Ascending aorta (tissue), 2 donors: ENCODE measurements at regions not wholly inside any gene's neighbourhood (a gene's known extent, or its start where the extent isn't known, plus 50 kb on each side); places are given as distances from the start of the nearest gene placed in this dataset.

Experiments used
- DNase-seq, 2 donors: peaks; one replicate each; pipeline ENCODE4 v3.0.0-alpha.2; 2019; ENCODE audit warnings: low spot score in 2 of 2
- H3K27ac ChIP-seq, 2 donors: fragments of 200-600 bp; sonication (generic); one replicate each; pipeline ENCODE4 v1.5.1; 2016 to 2017; ENCODE audit warnings: mild to moderate bottlenecking in 1 of 2
- H3K27me3 ChIP-seq: fragments of 200-600 bp; sonication (generic); one replicate; pipeline ENCODE4 v1.5.1; 2017
- H3K36me3 ChIP-seq, 2 donors: fragments of 200-600 bp; sonication (generic); one replicate each; pipeline ENCODE4 v1.5.1; 2016
- H3K4me1 ChIP-seq, 2 donors: fragments of 200-600 bp; sonication (generic); one replicate each; pipeline ENCODE4 v1.5.1; 2016 to 2017; ENCODE audit warnings: mild to moderate bottlenecking in 1 of 2
- H3K4me3 ChIP-seq, 2 donors: fragments of 200-600 bp; sonication (generic); one replicate each; pipeline ENCODE4 v1.5.1; 2016 to 2017; ENCODE audit warnings: mild to moderate bottlenecking in 1 of 2
- H3K9me3 ChIP-seq, 2 donors: fragments of 200-600 bp; sonication (generic); one replicate each; pipeline ENCODE4 v1.5.1; 2016
- CTCF ChIP-seq, 3 experiments: fragments of 200-600 bp in 2 of 3; fragments of 450-650 bp in 1 of 3; sonication (generic) in 2 of 3; IDR thresholded peaks; one replicate each; pipeline ENCODE4 v1.5.1; 2016 to 2019; ENCODE audit warnings: antibody characterized with exemption in 3 of 3, mild to moderate bottlenecking in 1 of 3, moderate library complexity in 1 of 3
- intact Hi-C: fragments of 100-400 bp; cut with DNase I; formaldehyde crosslinking; loops from one replicate; pipeline ENCODE4 v1.15.1; 2023

DNA sequence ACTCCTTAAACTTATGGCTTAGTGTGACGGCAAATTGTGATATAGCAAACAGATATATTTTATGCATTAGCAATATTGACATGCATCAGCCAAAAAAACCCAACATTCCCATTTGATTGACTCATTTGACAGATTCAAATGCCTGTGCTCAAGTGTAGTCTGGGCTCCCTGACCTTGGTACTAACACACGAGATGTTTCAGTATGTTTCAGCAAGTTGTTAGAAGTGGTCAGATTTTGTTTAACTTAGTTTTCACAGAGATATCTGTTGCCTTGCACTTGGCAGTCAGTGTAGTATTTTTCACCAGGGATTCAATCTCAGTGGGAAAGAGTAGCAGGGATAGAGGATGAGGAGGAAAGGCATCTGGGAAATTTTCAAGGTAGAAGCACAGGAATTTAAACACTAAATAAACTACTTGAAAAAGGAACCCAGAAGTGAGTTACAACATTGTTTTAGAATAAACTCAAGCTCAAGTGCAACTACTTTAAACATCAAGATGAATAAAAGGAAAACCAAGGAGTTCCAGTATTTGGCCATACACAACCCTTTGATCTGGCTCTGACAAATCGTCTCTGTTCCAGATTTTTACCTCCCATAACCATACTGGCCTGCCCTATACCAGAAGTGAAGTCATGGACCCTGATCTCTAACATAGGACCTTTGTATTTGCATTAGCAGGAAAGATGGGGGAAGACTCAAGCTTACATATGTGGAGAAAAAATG is 56.5 kb upstream of the BLID start:
- intact Hi-C loops = no loop called here
- TF ChIP-seq CTCF (IDR thresholded peaks at IDR 0.05) = no peak
- peaks cover 0 to 34% of the 10 kb centered on the region in 2 donors for H3K4me1 ChIP-seq
- no peak for DNase-seq
- H3K4me3 ChIP-seq = no peak overlapping the region
- peak overlapping the region; percentile 67 to 72 for H3K27ac ChIP-seq
- H3K9me3 ChIP-seq = no peaks in the 10 kb centered on the region
- H3K36me3 ChIP-seq = no peaks in the 10 kb centered on the region
- H3K27me3 ChIP-seq = no peaks in the 10 kb centered on the region

DNA sequence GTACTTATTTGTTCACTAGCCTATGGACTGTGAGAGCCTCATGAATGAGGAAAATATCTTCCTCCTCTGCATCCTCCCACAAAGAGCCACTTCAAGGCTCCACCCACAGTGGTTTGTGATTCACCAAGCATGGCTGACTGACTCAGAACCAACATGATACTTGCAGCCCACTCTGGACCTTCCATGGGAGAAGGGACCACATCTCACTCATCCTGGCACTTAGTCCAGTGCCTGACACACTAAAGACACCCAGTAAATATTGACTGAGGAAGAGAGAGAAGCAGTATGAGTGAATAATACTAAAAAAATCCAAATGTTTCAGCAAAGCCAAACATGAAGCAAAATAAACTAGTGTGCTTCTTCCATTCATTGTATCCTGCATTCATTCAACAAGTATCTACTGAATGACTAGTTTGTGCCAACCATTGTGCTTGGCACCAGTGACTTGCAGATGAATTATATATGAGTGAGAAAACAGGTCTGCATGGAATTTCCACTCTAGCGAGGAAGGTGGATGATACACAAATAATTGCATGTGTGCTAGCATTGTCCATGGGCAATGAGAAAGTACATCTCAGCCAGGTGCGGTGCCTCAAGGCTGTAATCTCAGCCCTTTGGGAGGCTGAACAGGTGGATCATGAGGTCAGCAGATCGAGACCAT is 54.9 kb upstream of the BLID start:
- TF ChIP-seq CTCF (IDR thresholded peaks at IDR 0.05) = no peak
- Histone ChIP-seq H3K36me3 (no peaks in the 10 kb centered on the region), H3K4me1 (peaks cover 2 to 45% of the 10 kb centered on the region in 2 donors), H3K4me3 (no peak overlapping the region), H3K27ac (peak overlapping the region; percentile 33 to 56), H3K9me3 (no peaks in the 10 kb centered on the region), H3K27me3 (no peaks in the 10 kb centered on the region)
- intact Hi-C loops = no loop called here
- no peak for DNase-seq

DNA sequence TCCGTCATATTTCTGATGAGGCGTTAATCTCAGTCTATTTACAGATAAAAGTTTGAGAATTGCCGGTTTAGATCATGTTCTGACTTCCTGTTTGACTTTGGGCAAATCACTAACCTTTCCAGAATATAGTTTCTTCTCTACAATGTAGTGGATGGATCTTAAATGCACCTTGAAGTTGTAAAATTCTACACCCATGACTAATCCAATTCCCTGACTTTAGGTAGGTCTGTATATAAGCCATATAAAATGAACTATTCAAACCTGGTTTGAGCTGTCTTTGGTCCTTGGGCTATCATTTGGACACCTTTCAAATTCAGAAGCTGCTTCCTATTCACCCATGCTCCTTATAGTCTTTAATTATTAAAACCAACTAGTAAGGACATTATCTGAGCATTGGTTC is 52.2 kb upstream of the BLID start:
- no peak for DNase-seq
- intact Hi-C loops = no loop called here
- peak overlapping the region; percentile 22 to 56 for H3K27ac ChIP-seq
- no peak for TF ChIP-seq CTCF (IDR thresholded peaks at IDR 0.05)
- H3K36me3 ChIP-seq = no peaks in the 10 kb centered on the region
- peaks cover 2 to 42% of the 10 kb centered on the region in 2 donors for H3K4me1 ChIP-seq
- no peaks in the 10 kb centered on the region for H3K9me3 ChIP-seq
- H3K4me3 ChIP-seq = no peak overlapping the region
- no peaks in the 10 kb centered on the region for H3K27me3 ChIP-seq

DNA sequence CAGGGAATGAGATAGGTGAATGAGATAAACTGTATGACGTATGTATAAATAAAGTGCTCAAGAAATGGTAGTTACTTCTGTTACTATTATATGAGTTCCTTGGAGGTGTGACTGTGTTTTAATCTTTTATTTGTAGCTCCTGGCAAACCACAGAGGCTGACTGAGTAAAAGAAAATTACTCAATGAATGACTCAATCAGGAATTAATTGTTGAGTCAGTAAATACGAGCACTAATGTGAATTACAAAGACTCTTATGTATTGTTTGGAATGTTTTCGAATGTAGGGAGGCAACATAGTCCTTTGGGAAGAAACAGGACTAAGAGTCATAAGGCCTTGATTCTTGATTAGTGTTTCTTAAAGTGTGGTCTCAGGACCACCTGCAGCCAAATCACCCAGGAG is 51.1 kb upstream of the BLID start:
- intact Hi-C loops = no loop called here
- no peak for TF ChIP-seq CTCF (IDR thresholded peaks at IDR 0.05)
- Histone ChIP-seq H3K27me3 (no peaks in the 10 kb centered on the region), H3K36me3 (no peaks in the 10 kb centered on the region), H3K4me3 (no peak overlapping the region), H3K4me1 (peaks cover 2 to 42% of the 10 kb centered on the region in 2 donors), H3K9me3 (no peaks in the 10 kb centered on the region), H3K27ac (peak overlapping the region; percentile 42 to 56)
- no peak for DNase-seq

GRCh38 chr11:122165607-122166371 is 49.8 kb upstream of the BLID start:
- H3K4me3 ChIP-seq = no peak overlapping the region
- peak overlapping the region; percentile 26 to 32 for H3K27ac ChIP-seq
- peaks cover 5 to 54% of the 10 kb centered on the region in 2 donors for H3K4me1 ChIP-seq
- no peaks in the 10 kb centered on the region for H3K9me3 ChIP-seq
- intact Hi-C loops = no loop called here
- DNase-seq = no peak
- no peak for TF ChIP-seq CTCF (IDR thresholded peaks at IDR 0.05)
- H3K36me3 ChIP-seq = no peaks in the 10 kb centered on the region
- no peaks in the 10 kb centered on the region for H3K27me3 ChIP-seq
